Caco-2 (cell line): ENCODE measurements at regions not wholly inside any gene's neighbourhood (a gene's known extent, or its start where the extent isn't known, plus 50 kb on each side); places are given as distances from the start of the nearest gene placed in this dataset.

ENCODE experiments used
- BruUV-seq: library from RNA; stranded (reverse); fragments of 400-500 nt; replicated peaks from 2 replicates; lab custom pipeline; 2021; lab: Mats Ljungman, UMichigan
- CTCF ChIA-PET: fragments of 300-600 bp; sonication (Branson Sonifier 250); formaldehyde crosslinking; loops from one replicate; lab custom pipeline; 2022; ENCODE audit warnings: antibody characterized with exemption; lab: Charles Lee
- POLR2A ChIA-PET: fragments of 300-600 bp; sonication (Branson Sonifier 250); formaldehyde crosslinking; loops from one replicate; lab custom pipeline; 2022; ENCODE audit warnings: antibody characterized with exemption; lab: Charles Lee
- DNase-seq, 2 experiments: peaks; one replicate each; pipeline versions ENCODE4 v3.0.0 to v3.0.0-alpha.2; 2020 to 2022
- H3K27me3 ChIP-seq: replicated peaks from 2 replicates; pipeline ENCODE4 v1.6.0; 2011; ENCODE audit warnings: low read length; ENCODE audit not compliant: control insufficient read depth, insufficient read depth
- H3K36me3 ChIP-seq: 2 replicates; pipeline ENCODE4 v1.5.1; 2011; ENCODE audit warnings: low read length; ENCODE audit not compliant: control insufficient read depth, insufficient read depth
- H3K4me1 ChIP-seq: fragments of 250-450 bp; sonication (Bioruptor Pico); 2 replicates; pipeline ENCODE4 v1.5.1; 2020; ENCODE audit warnings: mild to moderate bottlenecking
- H3K4me3 ChIP-seq: 2 replicates; pipeline ENCODE4 v1.5.1; 2011; ENCODE audit warnings: low read depth, mild to moderate bottlenecking, control low read depth, low read length
- H3K9me3 ChIP-seq: fragments of 250-450 bp; sonication (Bioruptor Pico); 2 replicates; pipeline ENCODE4 v1.5.1; 2020; ENCODE audit warnings: mild to moderate bottlenecking, moderate library complexity
- H3K27ac Mint-ChIP-seq: one replicate; pipeline ENCODE4 v1.8.0; 2022; ENCODE audit warnings: mixed read lengths; ENCODE audit not compliant: unreplicated experiment
- H3K27me3 Mint-ChIP-seq: one replicate; pipeline ENCODE4 v1.8.0; 2022; ENCODE audit warnings: mixed read lengths; ENCODE audit not compliant: insufficient read depth, unreplicated experiment
- H3K36me3 Mint-ChIP-seq: one replicate; pipeline ENCODE4 v1.8.0; 2022; ENCODE audit warnings: mild to moderate bottlenecking, mixed read lengths; ENCODE audit not compliant: insufficient read depth, unreplicated experiment
- H3K4me1 Mint-ChIP-seq: one replicate; pipeline ENCODE4 v1.8.0; 2022; ENCODE audit warnings: low read depth, mixed read lengths; ENCODE audit not compliant: unreplicated experiment
- H3K4me3 Mint-ChIP-seq: one replicate; pipeline ENCODE4 v1.8.0; 2022; ENCODE audit warnings: mild to moderate bottlenecking, moderate library complexity, mixed read lengths; ENCODE audit not compliant: unreplicated experiment
- H3K9me3 Mint-ChIP-seq: one replicate; pipeline ENCODE4 v1.8.0; 2022; ENCODE audit warnings: mixed read lengths; ENCODE audit not compliant: unreplicated experiment
- CTCF ChIP-seq, 2 experiments: fragments of 200-600 bp in 1 of 2; IDR thresholded peaks; 1 replicate in 1 of 2; 2 replicates in 1 of 2; pipeline versions ENCODE4 v1.5.1 to v1.8.0; 2011 to 2022; ENCODE audit warnings: antibody characterized with exemption in 1 of 2, control low read depth in 1 of 2, inconsistent platforms in 1 of 2, low read depth in 1 of 2, low read length in 1 of 2, mild to moderate bottlenecking in 1 of 2, moderate library complexity in 1 of 2; ENCODE audit not compliant: insufficient read depth in 1 of 2, severe bottlenecking in 1 of 2, unreplicated experiment in 1 of 2
- intact Hi-C: fragments of 100-400 bp; cut with micrococcal nuclease; formaldehyde crosslinking; loops from one replicate; pipeline ENCODE4 v1.10.0; 2022; ENCODE audit not compliant: unreplicated experiment

- no peaks in the 10 kb centered on the region for H3K4me1 ChIP-seq
- no peaks in the 10 kb centered on the region for H3K27me3 ChIP-seq
- POLR2A ChIA-PET: no interaction called here
- no peaks in the 10 kb centered on the region for H3K9me3 Mint-ChIP-seq
- H3K4me3 ChIP-seq: no peak overlapping the region
- no peaks in the 10 kb centered on the region for H3K9me3 ChIP-seq
- TF ChIP-seq CTCF (IDR thresholded peaks at IDR 0.05; ENCODE audit: insufficient read depth in 1 of 2, low read depth in 1 of 2, low read length in 1 of 2, severe bottlenecking in 1 of 2, unreplicated experiment in 1 of 2): no peak
- no peak for DNase-seq
- H3K36me3 ChIP-seq: no peaks in the 10 kb centered on the region
- H3K4me1 Mint-ChIP-seq: no peaks in the 10 kb centered on the region
- BruUV-seq: no TSS peak
- peaks cover 16% of the 10 kb centered on the region for H3K36me3 Mint-ChIP-seq
- intact Hi-C loops: no loop called here
- no peaks in the 10 kb centered on the region for H3K27me3 Mint-ChIP-seq
- H3K4me3 Mint-ChIP-seq: no peak overlapping the region
- CTCF ChIA-PET: no interaction called here
- no peak overlapping the region for H3K27ac Mint-ChIP-seq
Observed at GRCh38 chr3:72373139-72373538, 475.1 kb downstream of the SHQ1 start.

GRCh38 chr3:72372161-72372560 lies 476.1 kb downstream of the SHQ1 start:
- Mint-ChIP-seq H3K4me1 (no peaks in the 10 kb centered on the region), H3K27me3 (no peaks in the 10 kb centered on the region), H3K9me3 (no peaks in the 10 kb centered on the region), H3K4me3 (no peak overlapping the region), H3K36me3 (peaks cover 14% of the 10 kb centered on the region), H3K27ac (no peak overlapping the region)
- Histone ChIP-seq H3K4me1 (no peaks in the 10 kb centered on the region), H3K36me3 (no peaks in the 10 kb centered on the region), H3K27me3 (no peaks in the 10 kb centered on the region; the same call in 1 of the 2 replicates), H3K4me3 (no peak overlapping the region), H3K9me3 (no peaks in the 10 kb centered on the region)
- TF ChIP-seq CTCF (IDR thresholded peaks at IDR 0.05; ENCODE audit: insufficient read depth in 1 of 2, low read depth in 1 of 2, low read length in 1 of 2, severe bottlenecking in 1 of 2, unreplicated experiment in 1 of 2): no peak
- no TSS peak for BruUV-seq
- POLR2A ChIA-PET: no interaction called here
- intact Hi-C loops: no loop called here
- DNase-seq: no peak
- CTCF ChIA-PET: no interaction called here

GRCh38 chr3:72371431-72371830 lies 476.8 kb downstream of the SHQ1 start:
- Mint-ChIP-seq H3K36me3 (peaks cover 10% of the 10 kb centered on the region), H3K27me3 (no peaks in the 10 kb centered on the region), H3K4me3 (no peak overlapping the region), H3K4me1 (no peaks in the 10 kb centered on the region), H3K27ac (no peak overlapping the region), H3K9me3 (no peaks in the 10 kb centered on the region)
- no peak overlapping the region for H3K4me3 ChIP-seq
- ChIA-PET POLR2A (no interaction called here), CTCF (no interaction called here)
- H3K4me1 ChIP-seq: no peaks in the 10 kb centered on the region
- DNase-seq: no peak
- TF ChIP-seq CTCF (IDR thresholded peaks at IDR 0.05; ENCODE audit: insufficient read depth in 1 of 2, low read depth in 1 of 2, low read length in 1 of 2, severe bottlenecking in 1 of 2, unreplicated experiment in 1 of 2): no peak
- H3K36me3 ChIP-seq: no peaks in the 10 kb centered on the region
- no peaks in the 10 kb centered on the region for H3K9me3 ChIP-seq
- intact Hi-C loops: no loop called here
- no TSS peak for BruUV-seq
- no peaks in the 10 kb centered on the region; the same call in 1 of the 2 replicates for H3K27me3 ChIP-seq
